ENCODE measurements at regions not wholly inside any gene's neighbourhood (a gene's known extent, or its start where the extent isn't known, plus 50 kb on each side); places are given as distances from the start of the nearest gene placed in this dataset.

DNA sequence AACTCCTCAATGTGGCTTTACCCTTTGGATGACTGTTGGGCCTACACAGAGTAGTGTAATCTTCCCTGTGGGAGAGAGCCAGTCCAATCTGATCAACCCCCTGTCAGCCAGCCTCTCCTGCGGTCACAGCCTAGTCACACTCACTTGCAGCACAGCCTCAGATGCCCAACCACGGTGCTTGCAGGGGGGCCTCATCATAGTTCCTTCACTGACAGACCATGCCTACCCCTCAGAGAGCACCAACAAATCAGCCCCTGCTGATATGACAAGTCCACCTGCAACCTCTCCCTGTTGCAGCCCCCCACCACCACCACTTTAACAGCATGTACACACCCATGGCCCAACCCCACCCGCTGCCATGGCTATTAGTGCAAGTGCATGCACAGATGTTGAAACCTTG, 146.8 kb downstream of the HMGN5 start:
- H3K27me3 Mint-ChIP-seq, result no peaks in the 10 kb centered on the region
- H3K4me3 Mint-ChIP-seq, result no peak overlapping the region
- DNase-seq, result no peak
- ChIA-PET POLR2A (no interaction called here), CTCF (no interaction called here)
- intact Hi-C loops (cut with micrococcal nuclease), result no loop called here
- no peak for ATAC-seq
- TF ChIP-seq, protein P1, sequence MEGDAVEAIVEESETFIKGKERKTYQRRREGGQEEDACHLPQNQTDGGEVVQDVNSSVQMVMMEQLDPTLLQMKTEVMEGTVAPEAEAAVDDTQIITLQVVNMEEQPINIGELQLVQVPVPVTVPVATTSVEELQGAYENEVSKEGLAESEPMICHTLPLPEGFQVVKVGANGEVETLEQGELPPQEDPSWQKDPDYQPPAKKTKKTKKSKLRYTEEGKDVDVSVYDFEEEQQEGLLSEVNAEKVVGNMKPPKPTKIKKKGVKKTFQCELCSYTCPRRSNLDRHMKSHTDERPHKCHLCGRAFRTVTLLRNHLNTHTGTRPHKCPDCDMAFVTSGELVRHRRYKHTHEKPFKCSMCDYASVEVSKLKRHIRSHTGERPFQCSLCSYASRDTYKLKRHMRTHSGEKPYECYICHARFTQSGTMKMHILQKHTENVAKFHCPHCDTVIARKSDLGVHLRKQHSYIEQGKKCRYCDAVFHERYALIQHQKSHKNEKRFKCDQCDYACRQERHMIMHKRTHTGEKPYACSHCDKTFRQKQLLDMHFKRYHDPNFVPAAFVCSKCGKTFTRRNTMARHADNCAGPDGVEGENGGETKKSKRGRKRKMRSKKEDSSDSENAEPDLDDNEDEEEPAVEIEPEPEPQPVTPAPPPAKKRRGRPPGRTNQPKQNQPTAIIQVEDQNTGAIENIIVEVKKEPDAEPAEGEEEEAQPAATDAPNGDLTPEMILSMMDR (IDR thresholded peaks at IDR 0.05), result no peak
- H3K27ac Mint-ChIP-seq, result no peak overlapping the region
- H3K9me3 Mint-ChIP-seq, result no peaks in the 10 kb centered on the region
- no peaks in the 10 kb centered on the region for H3K36me3 Mint-ChIP-seq (ENCODE audit: low read depth)
- H3K4me1 Mint-ChIP-seq (ENCODE audit: low read depth), result no peaks in the 10 kb centered on the region

DNA sequence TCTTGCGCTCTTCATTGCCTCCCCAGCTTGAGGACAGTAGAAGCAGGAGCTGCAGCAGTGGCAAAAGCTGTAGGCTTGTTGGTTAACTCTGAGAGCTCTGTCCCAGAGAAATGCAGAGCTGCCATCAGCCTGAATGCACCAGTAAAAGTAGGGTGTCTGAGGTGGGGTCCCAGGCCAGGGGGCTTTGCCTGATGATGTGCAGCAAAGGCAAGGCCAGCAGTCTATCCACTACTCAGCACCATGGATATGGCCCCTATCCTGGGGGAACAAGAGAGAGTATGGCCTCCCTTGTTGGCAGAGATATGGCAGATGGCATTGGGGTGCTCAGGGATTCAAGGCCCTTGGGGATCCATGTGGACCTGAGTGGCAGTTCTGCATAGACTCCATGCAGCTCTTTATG, 180.2 kb downstream of the HMGN5 start:
- H3K27ac Mint-ChIP-seq, result no peak overlapping the region
- H3K4me3 Mint-ChIP-seq, result no peak overlapping the region
- ATAC-seq (no peak), DNase-seq (no peak)
- POLR2A ChIA-PET, result no interaction called here
- CTCF ChIA-PET, result no interaction called here
- TF ChIP-seq, protein P1 (IDR thresholded peaks at IDR 0.05), result no peak
- H3K36me3 Mint-ChIP-seq (ENCODE audit: low read depth), result no peaks in the 10 kb centered on the region
- intact Hi-C loops (cut with micrococcal nuclease), result no loop called here
- no peaks in the 10 kb centered on the region for H3K27me3 Mint-ChIP-seq
- no peaks in the 10 kb centered on the region for H3K9me3 Mint-ChIP-seq
- H3K4me1 Mint-ChIP-seq (ENCODE audit: low read depth), result no peaks in the 10 kb centered on the region

DNA sequence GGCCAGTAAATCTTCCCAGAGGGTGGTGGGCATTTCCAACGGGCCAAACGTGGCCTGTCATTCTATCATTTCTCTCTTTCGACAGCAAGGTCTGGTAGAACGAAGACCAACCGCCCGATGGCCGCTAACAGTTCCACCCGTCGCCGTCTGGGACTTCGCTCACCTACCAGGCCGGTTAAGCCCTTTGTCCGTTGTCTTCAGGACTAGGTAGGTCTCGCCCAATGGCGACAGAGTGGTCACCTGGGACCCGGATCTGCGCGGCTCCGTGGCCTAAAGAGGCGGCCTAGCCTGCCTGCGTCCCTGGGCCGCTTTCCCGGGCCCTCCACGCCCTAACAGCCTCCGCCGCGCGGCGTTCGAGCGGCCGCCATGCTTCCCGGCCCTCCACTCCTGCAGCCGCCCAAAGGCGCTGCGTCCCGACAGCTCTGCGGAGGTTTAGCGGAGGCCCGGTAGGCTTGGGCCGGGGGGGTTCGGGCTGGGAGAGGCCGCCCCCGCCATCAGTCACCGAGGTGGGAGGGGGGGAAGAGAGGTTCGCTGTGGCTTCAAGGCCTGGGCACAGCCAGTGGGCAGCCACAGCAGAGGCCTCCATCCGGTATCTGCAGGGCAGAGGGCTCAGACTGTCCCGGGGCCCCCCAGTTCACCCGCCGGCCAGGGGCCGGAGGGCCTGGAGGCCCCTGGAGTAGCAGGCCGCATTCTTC, 194.0 kb upstream of the BRWD3 start:
- ATAC-seq, result no peak
- Mint-ChIP-seq H3K4me3 (no peak overlapping the region), H3K9me3 (no peaks in the 10 kb centered on the region), H3K27ac (no peak overlapping the region), H3K4me1 (ENCODE audit: low read depth) (no peaks in the 10 kb centered on the region), H3K36me3 (ENCODE audit: low read depth) (no peaks in the 10 kb centered on the region), H3K27me3 (no peaks in the 10 kb centered on the region)
- TF ChIP-seq, protein P1 (IDR thresholded peaks at IDR 0.05), result no peak
- DNase-seq, result no peak
- CTCF ChIA-PET, result no interaction called here
- POLR2A ChIA-PET, result no interaction called here
- intact Hi-C loops (cut with micrococcal nuclease), result no loop called here

DNA sequence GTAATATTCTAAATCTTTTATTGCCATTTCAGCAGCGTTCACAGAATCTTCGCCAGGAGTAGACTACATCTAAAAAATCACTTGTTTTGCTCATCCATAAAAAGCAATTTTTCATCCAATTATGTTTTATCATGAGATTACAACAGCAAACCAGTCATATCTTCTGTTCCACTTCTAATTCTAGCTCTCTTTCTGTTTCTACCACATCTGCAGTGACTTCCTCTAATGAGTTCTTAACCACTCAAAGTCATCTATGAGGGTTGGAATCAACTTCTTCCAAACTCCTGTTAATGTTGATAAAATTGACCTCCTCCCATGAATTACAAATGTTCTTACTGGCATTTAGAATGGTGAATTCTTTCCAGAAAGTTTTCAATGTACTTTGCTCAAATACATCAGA, 174.4 kb upstream of the BRWD3 start:
- no peak for DNase-seq
- POLR2A ChIA-PET, result no interaction called here
- Mint-ChIP-seq H3K4me3 (no peak overlapping the region), H3K27me3 (no peaks in the 10 kb centered on the region), H3K9me3 (peaks cover 2% of the 10 kb centered on the region), H3K4me1 (ENCODE audit: low read depth) (no peaks in the 10 kb centered on the region), H3K27ac (no peak overlapping the region), H3K36me3 (ENCODE audit: low read depth) (no peaks in the 10 kb centered on the region)
- TF ChIP-seq, protein P1 (IDR thresholded peaks at IDR 0.05), result no peak
- CTCF ChIA-PET, result interaction anchor here (0.6 kb wide), 1 partner anchor 93 kb away, joined by 3 read pairs; no protein-coding TSS in a partner anchor
- intact Hi-C loops (cut with micrococcal nuclease), result no loop called here
- no peak for ATAC-seq

Measured in activated CD8-positive, alpha-beta T cell treated with anti-CD3 and anti-CD28 coated beads for 36 hours (primary cell).